EH (cell line): ENCODE measurements at regions not wholly inside any gene's neighbourhood (a gene's known extent, or its start where the extent isn't known, plus 50 kb on each side); places are given as distances from the start of the nearest gene placed in this dataset.
"Not testable (repeated sequence)": the region's sequence is repeated elsewhere in the genome, so short reads cannot be mapped to it uniquely, and the experiment has no call there.

Source experiments
- DNase-seq: peaks from one replicate; pipeline ENCODE4 v3.0.0-alpha.2; 2015; ENCODE audit warnings: low read depth

DNA sequence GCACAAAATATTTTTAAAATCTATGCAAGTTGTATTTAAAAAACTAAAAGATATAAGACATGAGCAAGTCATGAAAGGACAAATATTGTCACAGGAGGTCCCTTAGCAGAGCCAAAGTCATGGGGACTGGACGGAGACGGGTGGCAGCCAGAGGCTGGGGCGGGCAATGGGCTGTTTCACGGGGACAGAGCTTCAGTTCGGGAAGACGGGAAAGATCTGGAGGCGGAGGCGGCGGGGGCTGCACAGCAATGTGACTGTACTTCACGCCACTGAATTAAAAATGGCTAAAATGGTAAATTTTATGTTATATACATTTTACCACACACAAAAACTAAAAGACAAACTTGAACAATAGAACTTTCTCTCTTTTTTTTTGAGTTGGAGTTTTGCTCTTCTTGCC is 60.0 kb upstream of the METRNL start:
- no peak for DNase-seq

- DNase-seq: no peak
Measured at GRCh38 chr17:83024218-83024971, 55.0 kb upstream of the METRNL start.

GRCh38 chr17:83025636-83026280 is 53.7 kb upstream of the METRNL start:
- DNase-seq: no peak

- no peak for DNase-seq
Measured at GRCh38 chr17:83026311-83026811, 53.0 kb upstream of the METRNL start.

- not testable (repeated sequence) for DNase-seq
Measured at GRCh38 chr17:83026921-83027320, 52.5 kb upstream of the METRNL start.

GRCh38 chr17:83028851-83029250 is 50.6 kb upstream of the METRNL start:
- no peak for DNase-seq

DNA sequence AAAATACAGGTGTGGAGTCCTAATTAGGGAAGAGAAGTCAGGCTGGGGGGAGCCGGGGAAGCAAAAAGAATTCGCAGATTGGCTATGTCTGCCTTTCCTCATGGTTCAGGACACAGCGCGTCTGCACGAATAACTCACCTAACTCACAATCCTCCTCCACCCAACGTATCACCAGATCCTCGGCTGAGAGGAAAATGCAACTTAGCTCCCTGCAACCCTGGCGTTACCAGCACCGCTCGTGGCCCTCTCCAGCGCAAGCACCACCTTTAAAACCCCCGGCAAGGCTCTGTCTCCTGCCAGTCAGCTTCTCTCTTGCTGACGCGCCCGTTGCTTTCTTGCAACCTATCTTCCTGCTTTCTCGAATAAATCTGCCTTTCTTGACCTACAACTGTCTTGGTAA is 49.8 kb upstream of the METRNL start:
- no peak for DNase-seq
